ENCODE measurements at regions not wholly inside any gene's neighbourhood (a gene's known extent, or its start where the extent isn't known, plus 50 kb on each side); places are given as distances from the start of the nearest gene placed in this dataset.

GRCh38 chr15:39432026-39432425, 148.9 kb upstream of the THBS1 start:
- H3K9me3 ChIP-seq, result no peaks in the 10 kb centered on the region
- intact Hi-C loops (cut with DNase I), result no loop called here
- H3K27me3 ChIP-seq, result no peaks in the 10 kb centered on the region
- no peaks in the 10 kb centered on the region for H3K36me3 ChIP-seq
- no peak for ATAC-seq
- H3K4me1 ChIP-seq, result peaks cover 36% of the 10 kb centered on the region
- no peak for TF ChIP-seq CTCF (IDR thresholded peaks at IDR 0.05)
- no peak for DNase-seq
- no peak overlapping the region for H3K4me3 ChIP-seq
- H3K27ac ChIP-seq, result no peak overlapping the region

GRCh38 chr15:39432912-39433348, 147.9 kb upstream of the THBS1 start:
- Histone ChIP-seq H3K4me1 (peaks cover 28% of the 10 kb centered on the region), H3K27ac (no peak overlapping the region)

DNA sequence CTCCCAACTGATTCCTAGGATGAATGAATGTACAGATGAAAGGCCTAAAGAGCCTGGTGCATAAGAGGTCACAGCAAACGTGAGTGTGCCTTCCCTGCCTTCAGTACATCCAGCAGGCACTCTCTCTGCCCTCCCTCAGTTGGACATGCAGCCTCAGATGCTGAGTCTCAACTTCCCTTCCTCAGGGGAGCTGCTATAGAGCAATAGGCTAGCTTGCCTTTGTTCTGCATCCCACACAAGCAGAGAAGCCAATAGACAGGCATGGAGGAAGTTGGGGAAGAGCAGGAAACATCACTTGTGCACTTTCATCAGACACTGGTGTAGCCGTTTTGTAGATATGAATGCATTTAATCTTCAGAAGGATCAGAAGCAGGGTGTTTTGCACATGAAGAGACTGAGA, 147.5 kb upstream of the THBS1 start:
- intact Hi-C loops (cut with DNase I), result no loop called here
- no peak for DNase-seq
- Histone ChIP-seq H3K4me3 (no peak overlapping the region), H3K36me3 (no peaks in the 10 kb centered on the region), H3K27ac (no peak overlapping the region), H3K4me1 (peaks cover 27% of the 10 kb centered on the region), H3K9me3 (no peaks in the 10 kb centered on the region), H3K27me3 (no peaks in the 10 kb centered on the region)
- peak; percentile 76 for ATAC-seq
- TF ChIP-seq CTCF (IDR thresholded peaks at IDR 0.05), result no peak

More at GRCh38 chr15:39432912-39433348, 147.9 kb upstream of the THBS1 start:
- no peaks in the 10 kb centered on the region for H3K27me3 ChIP-seq
- no peak for TF ChIP-seq CTCF (IDR thresholded peaks at IDR 0.05)
- intact Hi-C loops (cut with DNase I), result no loop called here
- ATAC-seq (no peak), DNase-seq (no peak)
- no peak overlapping the region for H3K4me3 ChIP-seq
- no peaks in the 10 kb centered on the region for H3K36me3 ChIP-seq
- no peaks in the 10 kb centered on the region for H3K9me3 ChIP-seq

DNA sequence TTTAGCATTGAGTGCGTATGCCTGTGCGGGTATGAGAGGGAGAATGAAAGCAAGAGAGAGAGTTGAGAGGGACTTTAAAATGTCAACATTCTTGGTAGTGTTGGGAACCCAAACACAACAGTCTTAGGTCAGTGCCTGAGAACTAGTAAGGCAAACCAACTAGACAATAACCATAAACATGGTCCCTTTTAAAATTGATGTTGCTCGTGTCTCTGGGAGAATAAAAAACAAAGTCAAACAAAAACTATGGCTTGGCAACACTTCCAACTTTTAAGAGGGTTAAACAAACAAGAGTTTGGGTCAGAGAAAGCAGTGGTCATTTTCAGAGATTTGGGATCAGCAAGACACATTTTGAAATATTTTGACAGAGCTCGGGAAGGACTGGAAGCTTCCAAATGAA, 146.7 kb upstream of the THBS1 start:
- H3K27ac ChIP-seq, result no peak overlapping the region
- H3K36me3 ChIP-seq, result no peaks in the 10 kb centered on the region
- DNase-seq, result no peak
- H3K9me3 ChIP-seq, result no peaks in the 10 kb centered on the region
- peaks cover 27% of the 10 kb centered on the region for H3K4me1 ChIP-seq
- TF ChIP-seq CTCF (IDR thresholded peaks at IDR 0.05), result no peak
- H3K4me3 ChIP-seq, result no peak overlapping the region
- H3K27me3 ChIP-seq, result no peaks in the 10 kb centered on the region
- no peak for ATAC-seq
- intact Hi-C loops (cut with DNase I), result no loop called here

DNA sequence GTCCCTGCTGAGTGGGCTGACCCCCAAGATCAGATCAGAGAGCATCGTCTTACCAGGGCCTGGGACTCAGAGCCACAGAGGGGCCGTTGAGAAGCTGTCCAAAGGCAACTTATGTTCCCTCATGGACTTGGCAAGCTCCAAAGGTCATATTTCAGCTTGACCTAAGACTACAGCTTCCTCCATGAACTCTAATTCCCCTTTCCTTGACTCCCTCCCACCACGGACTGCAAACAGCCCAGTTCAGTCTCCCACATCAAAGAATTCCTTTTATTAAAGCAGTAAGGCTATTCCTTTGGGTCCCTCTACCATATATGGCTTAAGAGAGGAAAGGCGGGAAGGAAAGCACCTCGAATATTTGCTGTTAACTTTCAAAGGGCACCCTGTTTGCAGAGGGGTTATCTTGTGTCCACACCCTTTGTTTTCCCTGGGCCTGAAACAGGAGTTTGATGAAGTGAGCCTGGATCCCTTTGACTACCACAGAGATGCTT, 146.1 kb upstream of the THBS1 start:
- Histone ChIP-seq H3K9me3 (no peaks in the 10 kb centered on the region), H3K36me3 (no peaks in the 10 kb centered on the region), H3K27ac (no peak overlapping the region), H3K4me3 (no peak overlapping the region), H3K27me3 (no peaks in the 10 kb centered on the region), H3K4me1 (peaks cover 25% of the 10 kb centered on the region)
- intact Hi-C loops (cut with DNase I), result no loop called here
- no peak for TF ChIP-seq CTCF (IDR thresholded peaks at IDR 0.05)
- ATAC-seq, result peak; percentile 6
- DNase-seq, result no peak

GRCh38 chr15:39435244-39435643, 145.6 kb upstream of the THBS1 start:
- H3K36me3 ChIP-seq, result no peaks in the 10 kb centered on the region
- no peak overlapping the region for H3K4me3 ChIP-seq
- no peaks in the 10 kb centered on the region for H3K9me3 ChIP-seq
- DNase-seq (no peak), ATAC-seq (no peak)
- no peaks in the 10 kb centered on the region for H3K27me3 ChIP-seq
- H3K27ac ChIP-seq, result no peak overlapping the region
- intact Hi-C loops (cut with DNase I), result no loop called here
- H3K4me1 ChIP-seq, result peaks cover 20% of the 10 kb centered on the region
- no peak for TF ChIP-seq CTCF (IDR thresholded peaks at IDR 0.05)
